ENCODE measurements at regions not wholly inside any gene's neighbourhood (a gene's known extent, or its start where the extent isn't known, plus 50 kb on each side); places are given as distances from the start of the nearest gene placed in this dataset.
"Not testable (repeated sequence)": the region's sequence is repeated elsewhere in the genome, so short reads cannot be mapped to it uniquely, and the experiment has no call there.

- DNase-seq = not testable (repeated sequence)
Measured at GRCh38 chr9:22508354-22508753, 61.7 kb downstream of the DMRTA1 start.

DNA sequence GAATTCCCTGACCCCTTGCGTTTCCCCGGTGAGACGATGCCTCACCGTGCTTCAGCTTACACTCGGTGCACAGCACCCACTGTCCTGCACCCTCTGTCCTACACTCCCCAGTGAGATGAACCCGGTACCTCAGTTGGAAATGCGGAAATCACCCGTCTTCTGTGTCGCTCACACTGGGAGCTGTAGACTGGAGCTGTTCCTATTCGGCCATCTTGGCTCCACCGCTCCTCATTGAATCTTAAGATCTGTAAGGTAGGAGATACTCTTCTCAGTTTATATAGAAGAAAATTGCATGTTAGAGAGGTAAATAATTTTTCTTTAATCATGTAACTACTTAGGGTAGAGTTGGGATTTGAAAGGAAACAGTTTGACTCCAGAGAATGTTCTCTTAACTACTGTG, 62.2 kb downstream of the DMRTA1 start:
- no peak for DNase-seq

DNA sequence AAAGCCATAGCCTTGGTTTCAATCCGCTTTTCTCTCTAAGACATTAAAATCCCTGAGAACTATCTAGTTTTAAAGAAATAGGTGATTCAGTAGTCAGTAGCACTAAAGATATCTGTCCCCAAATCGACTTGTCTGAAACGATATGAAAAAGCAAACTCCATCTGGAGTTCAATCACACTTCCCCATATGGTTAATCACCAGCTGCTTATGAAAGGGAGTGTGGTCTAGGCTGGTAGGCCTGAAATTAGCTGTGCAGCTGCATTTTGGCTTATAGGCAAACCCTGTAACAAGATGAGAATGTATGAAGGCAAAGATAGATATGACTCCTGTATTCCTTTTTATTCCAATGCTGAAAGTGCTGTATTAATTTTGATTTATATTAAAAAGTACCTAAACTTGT, 65.9 kb downstream of the DMRTA1 start:
- no peak for DNase-seq

DNA sequence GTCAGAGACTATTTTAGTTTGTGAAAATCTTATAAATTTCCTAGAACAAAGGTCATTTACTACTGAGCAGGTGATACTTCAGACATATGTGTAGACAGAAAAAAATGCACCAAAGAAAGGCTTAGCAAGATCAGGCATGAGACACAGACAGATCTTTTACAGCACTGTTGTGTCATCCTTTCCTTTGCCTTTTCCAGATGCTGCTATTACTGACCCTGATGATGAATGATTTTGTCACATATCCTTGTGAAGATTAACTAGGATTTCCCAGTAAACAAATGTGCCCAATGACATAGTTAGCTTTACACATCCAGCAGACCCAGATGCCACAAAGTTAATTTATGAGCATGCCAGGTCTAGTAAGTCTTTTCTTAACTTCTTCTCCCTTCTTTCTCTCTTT, 68.2 kb downstream of the DMRTA1 start:
- no peak for DNase-seq

DNA sequence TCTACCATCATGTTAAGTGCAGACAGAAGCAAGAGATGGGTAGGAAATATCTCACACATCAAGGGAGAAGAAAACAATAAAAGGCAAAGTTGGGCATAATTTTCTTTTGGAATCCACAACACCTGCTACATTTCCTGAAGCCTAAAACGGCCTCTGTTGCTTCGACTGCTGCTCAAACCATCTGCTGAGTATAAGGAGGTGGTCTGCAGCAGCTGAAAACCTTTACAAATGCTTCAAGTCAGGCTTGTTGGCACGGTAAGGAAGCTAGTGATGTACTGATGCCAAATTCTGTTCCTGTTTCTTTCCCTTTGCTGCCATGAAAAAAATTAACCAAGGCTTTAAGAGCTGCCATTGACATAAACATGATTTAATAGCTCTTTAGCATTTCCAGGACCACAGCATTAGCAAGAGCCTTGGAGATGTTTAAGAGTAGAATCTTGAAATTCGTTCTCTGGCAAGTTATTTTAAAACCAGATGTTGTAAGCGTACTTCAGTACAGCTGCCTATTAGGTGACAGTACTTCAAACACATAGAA, 75.6 kb downstream of the DMRTA1 start:
- DNase-seq = no peak

GRCh38 chr9:22528485-22528884, 81.9 kb downstream of the DMRTA1 start:
- DNase-seq = no peak

DNA sequence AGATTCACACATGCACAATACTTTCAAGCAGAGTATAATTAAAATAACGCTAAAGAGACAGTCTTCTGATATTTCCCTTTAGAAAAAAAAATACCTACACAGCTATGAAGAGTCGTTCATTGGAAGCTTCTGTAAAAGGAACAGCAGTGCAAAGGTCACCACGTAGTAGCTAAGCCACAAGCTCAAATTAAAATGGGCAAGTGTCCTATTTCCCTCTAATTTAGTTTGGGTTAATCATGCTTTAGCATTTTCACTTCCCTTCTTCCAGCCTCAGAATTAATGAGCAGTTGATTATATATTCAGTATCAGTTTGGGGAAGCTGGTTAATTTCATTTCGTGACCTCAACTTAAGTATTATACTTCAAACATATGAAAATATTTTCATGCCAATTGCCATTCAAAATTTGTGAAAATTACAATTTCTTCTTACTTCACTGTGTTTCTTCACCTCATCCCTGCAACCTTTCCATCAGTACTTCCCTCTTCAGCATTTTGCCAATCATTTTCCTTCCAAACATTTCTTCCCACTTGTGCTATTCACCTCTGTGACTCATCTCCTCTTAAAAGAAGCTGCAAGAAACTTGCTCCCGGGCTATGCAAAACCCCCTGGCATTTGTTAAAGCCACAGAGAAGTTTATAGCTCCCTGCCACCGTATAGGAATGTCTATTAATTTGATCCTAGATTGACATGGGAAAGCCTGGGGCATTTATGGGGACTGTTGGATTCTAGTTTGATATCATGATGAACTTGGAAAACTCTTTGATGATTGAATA, 83.0 kb downstream of the DMRTA1 start:
- no peak for DNase-seq

- DNase-seq = no peak
Measured at GRCh38 chr9:22535780-22536179, 89.2 kb downstream of the DMRTA1 start.

GRCh38 chr9:22537721-22538120, 91.1 kb downstream of the DMRTA1 start:
- no peak for DNase-seq

GRCh38 chr9:22548625-22549024, 102.0 kb downstream of the DMRTA1 start:
- no peak for DNase-seq

GRCh38 chr9:22574740-22575139, 128.1 kb downstream of the DMRTA1 start:
- no peak for DNase-seq

DNA sequence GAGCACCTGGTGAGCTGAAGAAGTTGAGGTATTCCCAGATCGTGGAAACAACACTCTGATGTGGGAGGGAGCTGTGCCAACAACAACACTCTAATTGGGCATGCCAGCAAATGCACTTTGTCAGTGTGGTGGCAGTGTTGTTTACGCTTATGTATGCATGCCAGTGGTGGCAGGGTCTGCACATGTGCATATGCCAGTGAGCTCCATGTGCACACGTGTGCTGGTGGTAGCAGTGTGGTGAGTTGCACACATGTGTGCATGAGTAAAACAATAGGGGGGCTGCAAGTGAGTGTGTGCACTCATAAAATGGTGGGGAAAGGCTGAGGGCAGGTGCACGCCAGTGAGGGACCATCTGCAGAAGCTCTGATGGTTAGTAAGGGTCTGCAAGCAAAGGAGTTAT, 134.2 kb downstream of the DMRTA1 start:
- no peak for DNase-seq

DNA sequence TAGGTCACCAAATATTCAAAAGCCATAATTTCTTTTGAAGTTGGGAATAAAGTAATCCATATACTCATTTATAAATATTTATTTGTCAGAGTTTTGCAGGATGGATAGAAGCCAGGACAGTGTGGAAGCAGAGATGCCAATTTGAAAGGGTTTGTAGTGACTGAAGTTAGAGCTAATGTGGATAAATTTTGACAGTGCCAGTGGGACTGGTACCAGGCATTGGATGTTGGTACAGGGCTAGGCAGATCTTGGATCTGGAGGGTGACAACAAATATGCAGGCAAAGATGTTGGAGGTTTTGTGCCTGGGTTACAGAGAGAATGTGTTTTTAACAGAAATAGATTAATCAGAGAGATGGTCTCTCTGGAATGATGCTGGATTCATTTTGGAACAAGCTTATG, 135.6 kb downstream of the DMRTA1 start:
- DNase-seq = no peak

DNA sequence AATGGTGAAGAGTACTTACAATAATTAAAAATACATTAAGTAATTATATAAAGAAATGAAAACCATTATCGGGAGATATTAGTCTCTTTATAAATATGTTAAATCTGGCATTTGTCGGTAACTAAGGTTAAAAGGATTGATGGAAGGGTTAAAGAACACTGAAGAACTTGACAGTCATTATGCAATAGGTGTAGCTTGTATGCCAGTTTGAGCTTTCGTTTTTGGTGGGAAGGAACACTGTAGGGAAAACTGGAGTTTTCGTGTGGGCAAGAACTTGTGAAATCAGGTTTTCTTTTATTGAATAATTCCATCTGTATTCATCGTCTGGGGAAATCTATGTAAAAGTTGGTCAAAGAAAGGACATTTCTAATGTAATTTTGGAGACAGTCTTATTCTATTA, 142.3 kb downstream of the DMRTA1 start:
- no peak for DNase-seq

- DNase-seq = no peak
Measured at GRCh38 chr9:22590336-22591033, 143.9 kb downstream of the DMRTA1 start.

GRCh38 chr9:22595805-22596204, 149.2 kb downstream of the DMRTA1 start:
- DNase-seq = no peak

DNA sequence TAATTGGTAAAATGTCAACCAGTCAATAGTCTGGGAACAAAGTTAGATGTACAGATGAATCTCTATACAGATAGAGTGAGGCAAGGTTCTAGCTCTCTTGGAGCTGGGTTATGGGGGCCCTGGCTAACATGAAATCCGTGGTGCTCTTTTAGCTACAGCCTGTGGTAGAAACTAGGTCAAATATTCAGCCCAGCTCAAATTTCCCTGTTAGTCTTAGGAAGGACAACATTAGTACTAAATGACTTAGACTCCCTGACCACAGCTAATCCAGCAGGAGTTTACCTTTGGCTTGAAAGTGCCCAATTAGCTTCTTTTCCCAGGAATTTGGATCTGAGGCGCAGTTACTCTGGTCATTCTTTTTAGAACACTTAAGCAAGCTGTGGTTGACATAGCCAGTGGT, 170.5 kb downstream of the DMRTA1 start:
- DNase-seq = no peak

DNA sequence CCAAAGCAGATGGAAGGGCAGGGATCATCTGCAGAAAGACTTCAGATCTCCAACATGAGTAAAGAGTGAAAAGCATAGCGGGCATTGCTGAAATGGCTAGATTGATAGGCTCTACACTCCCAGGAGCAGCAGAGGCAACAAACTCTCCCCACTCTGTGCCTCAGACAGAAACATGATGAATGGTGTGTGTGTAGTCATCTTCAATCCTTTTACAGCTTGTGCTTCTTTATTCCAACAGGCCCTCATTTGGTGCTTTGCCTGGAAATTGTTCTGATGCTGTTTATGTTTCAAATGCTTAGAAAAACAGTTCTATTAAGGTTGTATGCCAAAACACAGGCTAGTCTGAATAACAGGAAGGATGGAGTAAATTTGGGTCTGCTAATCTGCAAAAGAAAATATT, 176.2 kb downstream of the DMRTA1 start:
- DNase-seq = no peak

GRCh38 chr9:22623236-22623635, 176.6 kb downstream of the DMRTA1 start:
- DNase-seq = no peak

DNA sequence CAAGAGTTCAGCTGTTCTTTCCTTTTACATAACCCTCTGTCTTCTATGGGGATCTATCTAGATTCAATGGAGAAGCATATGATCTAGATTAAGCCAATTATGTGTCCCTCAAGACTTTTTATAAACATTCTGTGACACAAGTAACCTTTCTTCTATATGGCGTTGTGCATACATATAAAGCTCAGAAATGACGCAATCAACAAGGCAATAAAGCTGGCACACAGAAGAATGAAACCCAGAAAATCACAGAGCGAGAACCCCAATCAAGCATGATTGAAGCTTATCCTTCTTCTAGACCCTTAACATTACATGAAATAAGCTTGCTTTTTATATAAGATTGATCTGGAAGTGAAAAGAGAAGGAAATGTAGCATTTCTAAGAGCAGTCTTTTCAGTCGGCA, 178.9 kb downstream of the DMRTA1 start:
- no peak for DNase-seq

DNA sequence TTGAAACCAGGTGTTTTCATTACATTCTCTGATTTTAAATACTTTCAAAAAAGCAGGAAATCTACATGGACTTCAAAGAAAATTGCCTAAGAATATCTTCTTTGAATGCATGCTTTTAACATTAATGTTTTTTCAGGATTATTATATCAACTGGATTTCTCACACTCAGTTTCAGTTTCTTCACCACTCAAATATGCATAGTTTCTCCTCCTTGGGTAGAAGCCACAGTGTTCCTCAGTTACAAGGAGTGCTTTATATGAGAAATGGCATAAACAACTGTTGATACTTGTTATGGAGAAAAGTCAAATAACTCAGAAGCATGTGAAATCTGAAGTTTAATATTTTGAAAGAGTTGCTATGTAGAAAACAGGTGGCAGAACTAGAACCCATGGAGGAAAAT, 196.9 kb downstream of the DMRTA1 start:
- no peak for DNase-seq

DNA sequence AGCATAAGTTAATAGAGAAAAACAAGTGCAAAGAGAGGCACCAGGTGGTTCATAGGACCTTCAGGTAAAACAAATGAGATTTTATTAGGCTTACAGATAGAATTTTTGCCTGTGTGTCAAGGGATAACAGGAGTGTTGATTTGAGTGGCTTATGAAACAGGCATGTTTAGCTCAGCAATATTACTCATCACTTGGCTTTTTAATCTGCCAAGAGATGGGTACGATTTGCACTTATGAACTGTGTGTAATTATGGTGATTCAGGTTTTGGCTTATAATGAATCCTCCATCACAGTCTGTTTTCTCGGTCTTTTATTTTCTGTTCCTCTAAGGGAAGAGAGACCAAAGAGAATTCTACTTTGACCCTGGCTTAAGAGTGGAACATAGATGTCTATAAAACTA, 199.3 kb downstream of the DMRTA1 start:
- DNase-seq = no peak

DNA sequence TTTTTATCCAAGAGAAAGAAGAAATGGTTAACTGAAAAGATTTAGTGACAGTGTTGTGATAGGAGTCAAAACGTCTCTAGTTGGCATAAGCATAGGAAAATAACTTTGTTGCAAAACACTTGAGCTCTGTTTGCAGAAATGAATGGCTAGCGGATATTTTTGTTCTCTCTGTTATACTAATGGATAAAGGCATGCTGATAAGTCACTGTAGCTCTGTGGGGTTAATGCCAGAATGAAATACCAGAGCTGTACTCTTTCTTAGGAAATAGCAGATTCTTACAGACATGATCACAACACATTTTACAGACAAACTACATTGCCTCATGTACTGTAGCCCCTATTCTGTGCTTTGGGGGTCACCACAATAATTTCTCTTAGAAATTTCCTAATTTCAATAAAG, 202.8 kb downstream of the DMRTA1 start:
- DNase-seq = no peak

- no peak for DNase-seq
Measured at GRCh38 chr9:22650145-22650544, 203.5 kb downstream of the DMRTA1 start.

DNA sequence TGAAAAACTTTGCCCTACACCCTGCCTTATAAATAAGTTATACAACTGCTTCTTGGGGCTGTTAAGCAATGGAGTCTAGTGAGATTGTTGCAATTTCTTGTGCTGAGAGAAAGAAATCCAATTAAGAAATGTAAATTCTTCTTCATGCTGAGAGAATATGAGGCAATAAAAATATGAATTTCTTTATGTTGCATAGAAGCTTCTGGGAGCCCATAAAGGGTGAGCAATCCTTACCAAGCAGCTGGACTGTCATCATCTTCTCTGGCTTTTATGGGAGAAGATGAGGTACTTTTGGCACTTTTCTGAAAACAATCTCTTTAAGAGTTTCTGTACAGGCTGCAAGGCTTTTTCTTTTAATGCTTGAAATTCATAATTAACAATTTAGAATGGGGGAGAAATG, 204.3 kb downstream of the DMRTA1 start:
- no peak for DNase-seq

All from kidney glomerular epithelial cell (primary cell).